ENCODE measurements at regions not wholly inside any gene's neighbourhood (a gene's known extent, or its start where the extent isn't known, plus 50 kb on each side); places are given as distances from the start of the nearest gene placed in this dataset.
A peak's percentile ranks its signal among the peaks of the same experiment; 100 is the strongest.
"Not testable (repeated sequence)": the region's sequence is repeated elsewhere in the genome, so short reads cannot be mapped to it uniquely, and the experiment has no call there.

- intact Hi-C loops (cut with micrococcal nuclease), result no loop called here
- no peaks in the 10 kb centered on the region for H3K27me3 Mint-ChIP-seq (ENCODE audit: low read depth)
- H3K36me3 Mint-ChIP-seq (ENCODE audit: low read depth), result no peaks in the 10 kb centered on the region
- H3K4me3 Mint-ChIP-seq, result no peak overlapping the region
- CTCF ChIA-PET, result no interaction called here
- no peaks in the 10 kb centered on the region for H3K4me1 Mint-ChIP-seq (ENCODE audit: low read depth)
- no peak overlapping the region for H3K27ac Mint-ChIP-seq
- H3K9me3 Mint-ChIP-seq, result no peaks in the 10 kb centered on the region
- no peak for DNase-seq
Measured at GRCh38 chr1:79531790-79532189, 525.3 kb upstream of the ADGRL4 start.

- Mint-ChIP-seq H3K27ac (no peak overlapping the region), H3K4me1 (ENCODE audit: low read depth) (no peaks in the 10 kb centered on the region), H3K36me3 (ENCODE audit: low read depth) (no peaks in the 10 kb centered on the region), H3K4me3 (no peak overlapping the region), H3K27me3 (ENCODE audit: low read depth) (no peaks in the 10 kb centered on the region), H3K9me3 (no peaks in the 10 kb centered on the region)
- DNase-seq, result no peak
- CTCF ChIA-PET, result no interaction called here
- intact Hi-C loops (cut with micrococcal nuclease), result no loop called here
Measured at GRCh38 chr1:79530476-79530875, 523.9 kb upstream of the ADGRL4 start.

- no peaks in the 10 kb centered on the region for H3K27me3 Mint-ChIP-seq (ENCODE audit: low read depth)
- no peak overlapping the region for H3K4me3 Mint-ChIP-seq
- H3K4me1 Mint-ChIP-seq (ENCODE audit: low read depth), result no peaks in the 10 kb centered on the region
- H3K9me3 Mint-ChIP-seq, result no peaks in the 10 kb centered on the region
- no peak for DNase-seq
- H3K36me3 Mint-ChIP-seq (ENCODE audit: low read depth), result no peaks in the 10 kb centered on the region
- CTCF ChIA-PET, result no interaction called here
- H3K27ac Mint-ChIP-seq, result no peak overlapping the region
- intact Hi-C loops (cut with micrococcal nuclease), result no loop called here
Measured at GRCh38 chr1:79530055-79530454, 523.5 kb upstream of the ADGRL4 start.

- H3K9me3 Mint-ChIP-seq, result no peaks in the 10 kb centered on the region
- H3K27ac Mint-ChIP-seq, result no peak overlapping the region
- CTCF ChIA-PET, result no interaction called here
- intact Hi-C loops (cut with micrococcal nuclease), result no loop called here
- no peaks in the 10 kb centered on the region for H3K27me3 Mint-ChIP-seq (ENCODE audit: low read depth)
- no peaks in the 10 kb centered on the region for H3K36me3 Mint-ChIP-seq (ENCODE audit: low read depth)
- no peaks in the 10 kb centered on the region for H3K4me1 Mint-ChIP-seq (ENCODE audit: low read depth)
- H3K4me3 Mint-ChIP-seq, result no peak overlapping the region
- no peak for DNase-seq
Measured at GRCh38 chr1:79524126-79524525, 517.6 kb upstream of the ADGRL4 start.

- H3K27ac Mint-ChIP-seq, result no peak overlapping the region
- H3K27me3 Mint-ChIP-seq (ENCODE audit: low read depth), result no peaks in the 10 kb centered on the region
- CTCF ChIA-PET, result no interaction called here
- H3K9me3 Mint-ChIP-seq, result no peaks in the 10 kb centered on the region
- intact Hi-C loops (cut with micrococcal nuclease), result no loop called here
- no peaks in the 10 kb centered on the region for H3K4me1 Mint-ChIP-seq (ENCODE audit: low read depth)
- DNase-seq, result no peak
- no peaks in the 10 kb centered on the region for H3K36me3 Mint-ChIP-seq (ENCODE audit: low read depth)
- H3K4me3 Mint-ChIP-seq, result no peak overlapping the region
Measured at GRCh38 chr1:79519084-79519760, 512.7 kb upstream of the ADGRL4 start.

- no peak overlapping the region for H3K27ac Mint-ChIP-seq
- no peak for DNase-seq
- no peaks in the 10 kb centered on the region for H3K9me3 Mint-ChIP-seq
- no peaks in the 10 kb centered on the region for H3K4me1 Mint-ChIP-seq (ENCODE audit: low read depth)
- no peaks in the 10 kb centered on the region for H3K27me3 Mint-ChIP-seq (ENCODE audit: low read depth)
- CTCF ChIA-PET, result no interaction called here
- H3K4me3 Mint-ChIP-seq, result no peak overlapping the region
- intact Hi-C loops (cut with micrococcal nuclease), result no loop called here
- H3K36me3 Mint-ChIP-seq (ENCODE audit: low read depth), result no peaks in the 10 kb centered on the region
Measured at GRCh38 chr1:79517470-79518224, 511.1 kb upstream of the ADGRL4 start.

- DNase-seq, result no peak
- Mint-ChIP-seq H3K27me3 (ENCODE audit: low read depth) (no peaks in the 10 kb centered on the region), H3K4me1 (ENCODE audit: low read depth) (no peaks in the 10 kb centered on the region), H3K36me3 (ENCODE audit: low read depth) (no peaks in the 10 kb centered on the region), H3K4me3 (no peak overlapping the region), H3K27ac (no peak overlapping the region), H3K9me3 (peaks cover 3% of the 10 kb centered on the region)
- CTCF ChIA-PET, result no interaction called here
- intact Hi-C loops (cut with micrococcal nuclease), result no loop called here
Measured at GRCh38 chr1:79507770-79508169, 501.2 kb upstream of the ADGRL4 start.

- no peaks in the 10 kb centered on the region for H3K36me3 Mint-ChIP-seq (ENCODE audit: low read depth)
- CTCF ChIA-PET, result no interaction called here
Measured at GRCh38 chr1:79501153-79501552, 494.6 kb upstream of the ADGRL4 start.

GRCh38 chr1:79499541-79499940, 493.0 kb upstream of the ADGRL4 start:
- CTCF ChIA-PET, result no interaction called here
- no peaks in the 10 kb centered on the region for H3K27me3 Mint-ChIP-seq (ENCODE audit: low read depth)
- intact Hi-C loops (cut with micrococcal nuclease), result loop anchor here (5.0 kb wide), 1 partner anchor 718 kb away; no protein-coding TSS in a partner anchor
- H3K27ac Mint-ChIP-seq, result no peak overlapping the region
- no peak for DNase-seq
- H3K4me3 Mint-ChIP-seq, result no peak overlapping the region
- no peaks in the 10 kb centered on the region for H3K4me1 Mint-ChIP-seq (ENCODE audit: low read depth)
- no peaks in the 10 kb centered on the region for H3K9me3 Mint-ChIP-seq
- H3K36me3 Mint-ChIP-seq (ENCODE audit: low read depth), result no peaks in the 10 kb centered on the region

More at GRCh38 chr1:79501153-79501552, 494.6 kb upstream of the ADGRL4 start:
- Mint-ChIP-seq H3K27ac (no peak overlapping the region), H3K9me3 (no peaks in the 10 kb centered on the region), H3K27me3 (ENCODE audit: low read depth) (no peaks in the 10 kb centered on the region), H3K4me3 (no peak overlapping the region), H3K4me1 (ENCODE audit: low read depth) (no peaks in the 10 kb centered on the region)
- DNase-seq, result no peak
- intact Hi-C loops (cut with micrococcal nuclease), result no loop called here

- no peaks in the 10 kb centered on the region for H3K4me1 Mint-ChIP-seq (ENCODE audit: low read depth)
- H3K9me3 Mint-ChIP-seq, result no peaks in the 10 kb centered on the region
- intact Hi-C loops (cut with micrococcal nuclease), result loop anchor here (5.0 kb wide), 1 partner anchor 720 kb away; no protein-coding TSS in a partner anchor
- no peaks in the 10 kb centered on the region for H3K27me3 Mint-ChIP-seq (ENCODE audit: low read depth)
- H3K27ac Mint-ChIP-seq, result no peak overlapping the region
- no peak overlapping the region for H3K4me3 Mint-ChIP-seq
- CTCF ChIA-PET, result no interaction called here
- H3K36me3 Mint-ChIP-seq (ENCODE audit: low read depth), result no peaks in the 10 kb centered on the region
- peak; percentile 16 for DNase-seq
Measured at GRCh38 chr1:79497193-79497773, 490.8 kb upstream of the ADGRL4 start.

GRCh38 chr1:79496129-79496528, 489.6 kb upstream of the ADGRL4 start:
- Mint-ChIP-seq H3K36me3 (ENCODE audit: low read depth) (no peaks in the 10 kb centered on the region), H3K4me3 (no peak overlapping the region), H3K27me3 (ENCODE audit: low read depth) (no peaks in the 10 kb centered on the region), H3K4me1 (ENCODE audit: low read depth) (no peaks in the 10 kb centered on the region), H3K27ac (no peak overlapping the region), H3K9me3 (no peaks in the 10 kb centered on the region)
- no peak for DNase-seq
- intact Hi-C loops (cut with micrococcal nuclease), result loop anchor here (5.0 kb wide), 1 partner anchor 721 kb away; no protein-coding TSS in a partner anchor
- CTCF ChIA-PET, result no interaction called here

GRCh38 chr1:79493702-79494101, 487.2 kb upstream of the ADGRL4 start:
- H3K9me3 Mint-ChIP-seq; H3K4me1 Mint-ChIP-seq (ENCODE audit: low read depth); H3K27ac Mint-ChIP-seq; H3K4me3 Mint-ChIP-seq; DNase-seq; intact Hi-C loops (cut with micrococcal nuclease); H3K36me3 Mint-ChIP-seq (ENCODE audit: low read depth); H3K27me3 Mint-ChIP-seq (ENCODE audit: low read depth): not testable (repeated sequence)
- CTCF ChIA-PET, result interaction anchor here (0.7 kb wide), 1 partner anchor 236 kb away, joined by 3 read pairs; no protein-coding TSS in a partner anchor
